IPS-18a (cell line): ENCODE measurements at regions not wholly inside any gene's neighbourhood (a gene's known extent, or its start where the extent isn't known, plus 50 kb on each side); places are given as distances from the start of the nearest gene placed in this dataset.

ENCODE experiments used
- H3K27ac ChIP-seq: one replicate; pipeline ENCODE4 v1.5.1; 2013; ENCODE audit warnings: low read length
- H3K27me3 ChIP-seq: one replicate; pipeline ENCODE4 v1.6.1; 2013; ENCODE audit warnings: mild to moderate bottlenecking, low read length; ENCODE audit not compliant: control insufficient read depth, insufficient read depth
- H3K36me3 ChIP-seq: one replicate; pipeline ENCODE4 v1.6.1; 2013; ENCODE audit warnings: low read depth, low read length; ENCODE audit not compliant: control insufficient read depth
- H3K4me1 ChIP-seq: one replicate; pipeline ENCODE4 v1.6.1; 2013; ENCODE audit warnings: low read depth, low read length; ENCODE audit not compliant: control insufficient read depth
- H3K4me3 ChIP-seq: one replicate; pipeline ENCODE4 v1.5.1; 2013; ENCODE audit warnings: low read length
- H3K9ac ChIP-seq: one replicate; pipeline ENCODE4 v1.6.1; 2013; ENCODE audit warnings: mild to moderate bottlenecking, low read length, moderate library complexity
- H3K9me3 ChIP-seq: one replicate; pipeline ENCODE4 v1.6.1; 2013; ENCODE audit warnings: low read depth, low read length; ENCODE audit not compliant: control insufficient read depth

GRCh38 chr5:31137676-31138075 lies 55.8 kb upstream of the CDH6 start:
- no peaks in the 10 kb centered on the region for H3K36me3 ChIP-seq
- no peak overlapping the region for H3K4me3 ChIP-seq
- H3K9me3 ChIP-seq, result no peaks in the 10 kb centered on the region
- H3K9ac ChIP-seq, result no peak overlapping the region
- H3K27me3 ChIP-seq, result no peaks in the 10 kb centered on the region
- no peak overlapping the region for H3K27ac ChIP-seq
- H3K4me1 ChIP-seq, result no peaks in the 10 kb centered on the region

DNA sequence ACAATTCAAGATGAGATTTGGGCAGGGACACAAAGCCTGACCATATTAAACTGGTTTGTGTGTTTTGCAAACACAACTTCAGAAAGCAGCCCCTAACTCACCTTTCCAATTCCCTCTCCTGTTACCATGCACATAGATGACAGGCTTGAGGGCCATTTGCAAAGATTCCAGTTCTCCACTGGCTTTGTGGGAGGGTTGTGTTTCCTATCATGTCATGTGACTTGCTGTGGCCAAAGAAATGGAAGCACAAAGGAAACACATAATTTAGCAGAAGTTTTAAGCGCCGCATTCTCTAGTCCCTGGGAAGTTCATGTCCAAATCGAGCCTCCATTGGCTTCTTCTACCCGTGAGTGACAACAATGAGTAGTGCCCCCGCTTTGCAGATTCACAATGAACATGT lies 57.9 kb upstream of the CDH6 start:
- H3K27ac ChIP-seq, result no peak overlapping the region
- H3K4me1 ChIP-seq, result no peaks in the 10 kb centered on the region
- no peak overlapping the region for H3K9ac ChIP-seq
- H3K27me3 ChIP-seq, result no peaks in the 10 kb centered on the region
- H3K4me3 ChIP-seq, result no peak overlapping the region
- no peaks in the 10 kb centered on the region for H3K9me3 ChIP-seq
- H3K36me3 ChIP-seq, result no peaks in the 10 kb centered on the region

DNA sequence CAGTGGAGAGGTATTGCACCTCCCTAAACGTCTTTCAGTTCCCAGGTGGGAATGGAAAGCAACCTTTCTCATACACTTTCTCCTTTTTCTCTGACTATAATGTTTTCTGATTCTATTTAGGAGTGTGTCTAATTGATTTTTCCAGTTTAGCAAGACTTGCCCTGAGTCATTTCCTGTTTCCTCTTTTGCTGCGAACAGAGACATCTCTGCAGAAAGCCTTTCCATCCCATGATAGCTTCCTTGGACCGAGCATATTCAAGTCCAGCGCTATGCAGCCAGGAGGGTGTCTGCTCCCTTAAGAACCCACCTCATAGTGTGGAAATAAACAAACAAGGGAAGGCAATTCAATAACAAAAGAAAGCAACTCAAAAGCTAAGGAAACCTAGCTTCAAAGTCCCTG lies 60.0 kb upstream of the CDH6 start:
- Histone ChIP-seq H3K9ac (no peak overlapping the region), H3K9me3 (no peaks in the 10 kb centered on the region), H3K4me3 (no peak overlapping the region), H3K4me1 (no peaks in the 10 kb centered on the region), H3K36me3 (no peaks in the 10 kb centered on the region), H3K27me3 (no peaks in the 10 kb centered on the region), H3K27ac (no peak overlapping the region)

DNA sequence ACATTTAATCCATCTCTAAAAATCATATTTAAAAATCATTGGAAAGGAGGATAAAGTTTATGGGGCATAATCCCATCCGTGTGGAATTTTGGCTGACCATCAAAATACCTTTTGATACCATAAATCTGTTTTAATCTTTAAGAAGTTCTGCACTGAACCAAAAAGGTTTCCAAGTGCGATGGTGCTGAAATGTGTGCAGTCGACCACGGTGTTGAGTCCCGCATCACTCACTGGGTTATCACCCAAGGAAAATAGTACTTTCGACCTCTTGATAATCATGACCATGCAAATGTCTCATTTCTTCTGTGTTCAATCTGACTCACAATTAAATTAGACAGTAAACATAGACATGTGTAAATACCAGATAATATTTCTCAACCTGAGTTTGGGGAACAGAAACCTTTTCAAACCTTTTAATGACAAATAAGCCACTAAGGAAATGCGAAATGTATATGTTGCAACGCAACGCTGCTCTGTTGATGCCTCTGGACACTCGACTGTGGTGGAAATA lies 62.0 kb upstream of the CDH6 start:
- Histone ChIP-seq H3K9ac (no peak overlapping the region), H3K4me3 (no peak overlapping the region), H3K27ac (no peak overlapping the region), H3K36me3 (no peaks in the 10 kb centered on the region), H3K9me3 (no peaks in the 10 kb centered on the region), H3K4me1 (no peaks in the 10 kb centered on the region), H3K27me3 (no peaks in the 10 kb centered on the region)

GRCh38 chr5:31130676-31131075 lies 62.8 kb upstream of the CDH6 start:
- Histone ChIP-seq H3K4me1 (no peaks in the 10 kb centered on the region), H3K27me3 (no peaks in the 10 kb centered on the region), H3K9me3 (no peaks in the 10 kb centered on the region), H3K36me3 (no peaks in the 10 kb centered on the region), H3K4me3 (no peak overlapping the region), H3K9ac (no peak overlapping the region), H3K27ac (no peak overlapping the region)

- no peak overlapping the region for H3K27ac ChIP-seq
- no peak overlapping the region for H3K9ac ChIP-seq
- no peaks in the 10 kb centered on the region for H3K9me3 ChIP-seq
Observed at GRCh38 chr5:31124651-31125305, 68.7 kb upstream of the CDH6 start.

DNA sequence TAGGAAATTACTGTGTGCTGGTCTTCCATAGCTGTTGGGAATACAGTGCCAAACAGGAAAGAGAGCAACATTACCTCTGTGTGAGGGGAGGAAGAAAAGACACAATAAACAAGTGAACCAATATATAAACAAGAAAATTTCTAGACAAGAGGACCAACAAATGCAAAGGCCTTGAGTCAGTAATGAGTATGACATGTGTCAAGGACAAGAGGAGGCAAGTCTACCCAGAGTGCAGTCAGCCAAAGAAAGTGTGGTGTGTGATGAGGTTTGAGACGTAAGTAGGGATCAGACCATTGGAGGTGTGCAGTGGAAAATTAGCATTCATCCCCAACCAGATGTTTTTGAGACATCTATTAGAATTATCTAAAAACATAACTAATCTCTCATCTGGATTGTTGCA lies 69.5 kb upstream of the CDH6 start:
- no peaks in the 10 kb centered on the region for H3K27me3 ChIP-seq
- H3K9me3 ChIP-seq, result no peaks in the 10 kb centered on the region
- H3K27ac ChIP-seq, result no peak overlapping the region
- H3K4me1 ChIP-seq, result no peaks in the 10 kb centered on the region
- no peaks in the 10 kb centered on the region for H3K36me3 ChIP-seq
- H3K9ac ChIP-seq, result no peak overlapping the region
- no peak overlapping the region for H3K4me3 ChIP-seq

More at GRCh38 chr5:31124651-31125305, 68.7 kb upstream of the CDH6 start:
- H3K4me1 ChIP-seq, result no peaks in the 10 kb centered on the region
- H3K27me3 ChIP-seq, result no peaks in the 10 kb centered on the region
- no peaks in the 10 kb centered on the region for H3K36me3 ChIP-seq
- H3K4me3 ChIP-seq, result no peak overlapping the region

- Histone ChIP-seq H3K27ac (no peak overlapping the region), H3K4me1 (no peaks in the 10 kb centered on the region), H3K4me3 (no peak overlapping the region), H3K9ac (no peak overlapping the region), H3K36me3 (no peaks in the 10 kb centered on the region), H3K9me3 (no peaks in the 10 kb centered on the region), H3K27me3 (no peaks in the 10 kb centered on the region)
Observed at GRCh38 chr5:31122998-31123951, 70.2 kb upstream of the CDH6 start.

GRCh38 chr5:31121224-31121623 lies 72.3 kb upstream of the CDH6 start:
- Histone ChIP-seq H3K27me3 (no peaks in the 10 kb centered on the region), H3K36me3 (no peaks in the 10 kb centered on the region), H3K9me3 (no peaks in the 10 kb centered on the region), H3K4me1 (no peaks in the 10 kb centered on the region), H3K9ac (no peak overlapping the region), H3K27ac (no peak overlapping the region), H3K4me3 (no peak overlapping the region)

DNA sequence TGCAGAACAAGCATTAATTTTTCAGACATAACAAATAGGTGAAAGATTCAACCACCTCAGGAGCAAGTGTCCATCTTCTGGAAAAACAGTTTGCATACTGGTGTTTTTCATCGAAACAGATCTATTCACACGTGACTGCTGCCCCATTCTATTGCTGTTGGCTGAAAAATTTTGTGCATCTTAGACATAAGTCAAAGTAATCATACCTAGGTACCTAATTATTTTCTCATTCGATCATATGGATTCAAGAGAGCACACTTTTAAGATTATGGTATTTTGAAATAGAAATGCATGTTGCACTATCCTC lies 72.9 kb upstream of the CDH6 start:
- Histone ChIP-seq H3K27ac (no peak overlapping the region), H3K9me3 (no peaks in the 10 kb centered on the region), H3K4me1 (no peaks in the 10 kb centered on the region), H3K27me3 (no peaks in the 10 kb centered on the region), H3K4me3 (no peak overlapping the region), H3K36me3 (no peaks in the 10 kb centered on the region), H3K9ac (no peak overlapping the region)

DNA sequence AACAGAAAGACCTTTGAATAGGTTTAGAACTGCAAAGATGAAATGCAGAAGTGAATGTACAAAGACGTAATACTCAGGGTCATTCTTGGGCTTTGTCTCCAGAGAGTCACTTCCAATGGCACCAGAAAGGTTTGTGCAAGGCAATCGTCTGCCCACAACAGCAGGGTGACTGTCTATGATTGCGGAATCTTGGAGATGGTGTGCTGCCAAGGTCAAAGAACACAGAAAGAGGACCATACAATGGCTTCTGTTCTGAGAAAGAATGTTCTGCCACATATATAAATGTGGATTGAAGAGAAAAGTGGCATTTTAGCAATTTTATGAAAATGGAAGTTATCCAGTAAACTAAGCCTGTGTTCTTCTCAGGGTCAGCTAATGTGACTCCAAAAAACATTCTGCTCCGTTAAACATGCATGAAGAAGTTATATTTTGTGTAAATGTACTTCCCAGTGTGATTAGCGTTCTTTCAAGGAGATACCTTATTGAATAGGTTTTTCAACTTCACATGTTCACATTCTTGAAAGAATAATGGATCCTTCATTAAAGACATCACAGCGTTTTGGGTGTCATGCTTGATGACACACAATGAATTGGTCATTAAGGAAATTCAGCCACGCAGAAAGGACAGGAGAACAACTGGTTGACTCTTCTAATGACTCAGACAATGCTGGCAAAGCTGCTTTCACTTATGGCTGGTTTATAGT lies 73.4 kb upstream of the CDH6 start:
- H3K27ac ChIP-seq, result no peak overlapping the region
- no peaks in the 10 kb centered on the region for H3K9me3 ChIP-seq
- H3K36me3 ChIP-seq, result no peaks in the 10 kb centered on the region
- H3K4me3 ChIP-seq, result no peak overlapping the region
- no peaks in the 10 kb centered on the region for H3K27me3 ChIP-seq
- no peak overlapping the region for H3K9ac ChIP-seq
- H3K4me1 ChIP-seq, result no peaks in the 10 kb centered on the region
